ENCODE measurements at regions not wholly inside any gene's neighbourhood (a gene's known extent, or its start where the extent isn't known, plus 50 kb on each side); places are given as distances from the start of the nearest gene placed in this dataset.

GRCh38 chr2:120947982-120948661 is 212.5 kb downstream of the GLI2 start:
- H3K4me3 ChIP-seq = no peak overlapping the region
- H3K9me3 ChIP-seq = no peaks in the 10 kb centered on the region
- H3K27me3 ChIP-seq = no peaks in the 10 kb centered on the region
- peaks cover 7% of the 10 kb centered on the region for H3K4me1 ChIP-seq (ENCODE audit: insufficient read depth)
- intact Hi-C loops (cut with DNase I) = no loop called here
- DNase-seq = no peak
- H3K27ac ChIP-seq = no peak overlapping the region
- 86 to 97% (median 96%) methylated on average over 8 to 10 of the region's 10 CpGs for WGBS, 3 donors
- TF ChIP-seq POLR2A (IDR thresholded peaks at IDR 0.05) (no peak), EP300 (IDR thresholded peaks at IDR 0.05) (no peak), CTCF (IDR thresholded peaks at IDR 0.05) (no peak)
- H3K36me3 ChIP-seq = no peaks in the 10 kb centered on the region

- no peak overlapping the region for H3K27ac ChIP-seq
- TF ChIP-seq EP300 (IDR thresholded peaks at IDR 0.05) (no peak), POLR2A (IDR thresholded peaks at IDR 0.05) (no peak), CTCF (IDR thresholded peaks at IDR 0.05) (no peak)
- no peak overlapping the region for H3K4me3 ChIP-seq
- 88 to 95% (median 94%) methylated on average over 6 to 8 of the region's 8 CpGs for WGBS, 3 donors
- intact Hi-C loops (cut with DNase I) = no loop called here
- no peak for DNase-seq
- no peaks in the 10 kb centered on the region for H3K9me3 ChIP-seq
- no peaks in the 10 kb centered on the region for H3K27me3 ChIP-seq
- peaks cover 7% of the 10 kb centered on the region for H3K4me1 ChIP-seq (ENCODE audit: insufficient read depth)
- no peaks in the 10 kb centered on the region for H3K36me3 ChIP-seq
Observed at GRCh38 chr2:120948662-120949011, 213.0 kb downstream of the GLI2 start.

- Histone ChIP-seq H3K27ac (no peak overlapping the region), H3K36me3 (no peaks in the 10 kb centered on the region), H3K9me3 (no peaks in the 10 kb centered on the region), H3K27me3 (no peaks in the 10 kb centered on the region), H3K4me3 (no peak overlapping the region), H3K4me1 (ENCODE audit: insufficient read depth) (peaks cover 7% of the 10 kb centered on the region)
- no peak for DNase-seq
- TF ChIP-seq POLR2A (IDR thresholded peaks at IDR 0.05) (no peak), CTCF (IDR thresholded peaks at IDR 0.05) (no peak), EP300 (IDR thresholded peaks at IDR 0.05) (no peak)
- intact Hi-C loops (cut with DNase I) = no loop called here
- 86 to 92% (median 89%) methylated on average over 12 of the region's 12 CpGs for WGBS, 3 donors
Observed at GRCh38 chr2:120949027-120949956, 213.6 kb downstream of the GLI2 start.

GRCh38 chr2:120949957-120950590 is 214.4 kb downstream of the GLI2 start:
- 84 to 95% (median 85%) methylated on average over 7 of the region's 7 CpGs for WGBS, 3 donors
- no peak for DNase-seq
- Histone ChIP-seq H3K27ac (no peak overlapping the region), H3K27me3 (no peaks in the 10 kb centered on the region), H3K4me1 (ENCODE audit: insufficient read depth) (peaks cover 9% of the 10 kb centered on the region), H3K4me3 (no peak overlapping the region), H3K9me3 (no peaks in the 10 kb centered on the region), H3K36me3 (no peaks in the 10 kb centered on the region)
- TF ChIP-seq CTCF (IDR thresholded peaks at IDR 0.05) = no peak
- intact Hi-C loops (cut with DNase I) = no loop called here

Data from ovary (tissue), 7 donors.